HCT116 (cell line): ENCODE measurements at regions not wholly inside any gene's neighbourhood (a gene's known extent, or its start where the extent isn't known, plus 50 kb on each side); places are given as distances from the start of the nearest gene placed in this dataset.

Experiments used
- ATAC-seq: fragments of 200-7000 bp; cut with Tn5 transposase; 2 replicates; pipeline ENCODE4 v1.9.1; 2020; ENCODE audit warnings: mild to moderate bottlenecking, moderate library complexity
- BruUV-seq: library from RNA; stranded (reverse); fragments of 400-500 nt; replicated peaks from 2 replicates; lab custom pipeline; 2021; lab: Mats Ljungman, UMichigan
- CTCF ChIA-PET: fragments of 300-600 bp; sonication (Branson Sonifier 250); formaldehyde crosslinking; loops from one replicate; lab custom pipeline; 2021; ENCODE audit warnings: antibody characterized with exemption; lab: Charles Lee
- POLR2A ChIA-PET: fragments of 300-600, 350-600 bp; sonication (Branson Sonifier 250); formaldehyde crosslinking; loops from one replicate; lab custom pipeline; 2021; ENCODE audit warnings: antibody characterized with exemption; lab: Charles Lee
- RAD21 ChIA-PET, 2 experiments: fragments of 300-600 bp; sonication (Branson Sonifier 250); formaldehyde crosslinking; loops; one replicate each; lab custom pipeline; 2023; ENCODE audit warnings: low total read pairs in 2 of 2; ENCODE audit not compliant: uncharacterized antibody in 2 of 2, unreplicated experiment in 2 of 2, low non-redundant PET in 1 of 2; lab: Charles Lee
- DNase-seq: peaks from one replicate; pipeline ENCODE4 v3.0.0-alpha.2; 2010; ENCODE audit warnings: low read depth, low spot score
- H2AFZ ChIP-seq: fragments of 200-600 bp; shearing (Covaris generic), sonication (generic); 2 replicates; pipeline ENCODE4 v1.6.1; 2017; ENCODE audit warnings: low read depth, mixed run types, mixed read lengths, antibody characterized with exemption, low read length; ENCODE audit not compliant: poor library complexity, severe bottlenecking
- H3K27ac ChIP-seq: 2 replicates; pipeline ENCODE4 v1.5.1; 2012; ENCODE audit warnings: low read depth, low read length
- H3K27me3 ChIP-seq: fragments of 200-600 bp; sonication (generic); 2 replicates; pipeline ENCODE4 v1.6.1; 2016; ENCODE audit warnings: mixed run types, low read length, mixed read lengths; ENCODE audit not compliant: insufficient read depth
- H3K36me3 ChIP-seq, 2 experiments: fragments of 200-500 bp in 1 of 2; fragments of 200-600 bp in 1 of 2; sonication (Bioruptor generic) in 1 of 2; sonication (generic) in 1 of 2; 2 replicates each; pipeline versions ENCODE4 v1.5.1 to v1.6.1; 2014 to 2016; ENCODE audit warnings: low read length in 2 of 2, inconsistent platforms in 1 of 2, mixed read lengths in 1 of 2, mixed run types in 1 of 2; ENCODE audit not compliant: insufficient read depth in 2 of 2, control insufficient read depth in 1 of 2
- H3K4me1 ChIP-seq, 2 experiments: fragments of 200-600 bp in 1 of 2; sonication (generic) in 1 of 2; 2 replicates each; pipeline versions ENCODE4 v1.5.1 to v1.6.1; 2012 to 2017; ENCODE audit warnings: low read length in 2 of 2, inconsistent platforms in 1 of 2, mild to moderate bottlenecking in 1 of 2, mixed read lengths in 1 of 2, mixed run types in 1 of 2, moderate library complexity in 1 of 2; ENCODE audit not compliant: insufficient read depth in 2 of 2, control insufficient read depth in 1 of 2
- H3K4me2 ChIP-seq: fragments of 200-600 bp; sonication (generic); 2 replicates; pipeline ENCODE4 v1.6.1; 2017; ENCODE audit warnings: mixed run types, low read length, mixed read lengths
- H3K4me3 ChIP-seq, 2 experiments: fragments of 200-600 bp in 1 of 2; sonication (generic) in 1 of 2; replicated peaks in 1 of 2; 2 replicates each; pipeline ENCODE4 v1.5.1; 2011 to 2016; ENCODE audit warnings: low read length in 2 of 2, control low read depth in 1 of 2, low read depth in 1 of 2, mild to moderate bottlenecking in 1 of 2, mixed read lengths in 1 of 2, mixed run types in 1 of 2
- H3K79me2 ChIP-seq: fragments of 200-600 bp; sonication (generic); 2 replicates; pipeline ENCODE4 v1.6.1; 2017; ENCODE audit warnings: mild to moderate bottlenecking, mixed run types, low read length, moderate library complexity, mixed read lengths; ENCODE audit not compliant: insufficient read depth
- H3K9ac ChIP-seq: fragments of 200-600 bp; sonication (generic); 2 replicates; pipeline ENCODE4 v1.6.1; 2016; ENCODE audit warnings: low read length, mixed read lengths
- H3K9me2 ChIP-seq: fragments of 200-600 bp; sonication (generic), shearing (Covaris generic); 2 replicates; pipeline ENCODE4 v1.6.1; 2017; ENCODE audit warnings: mixed run types, mild to moderate bottlenecking, moderate library complexity; ENCODE audit not compliant: insufficient read depth
- H3K9me3 ChIP-seq, 2 experiments: fragments of 200-500 bp in 1 of 2; fragments of 200-600 bp in 1 of 2; sonication (Bioruptor generic) in 1 of 2; sonication (generic) in 1 of 2; 2 replicates each; pipeline ENCODE4 v1.6.1; 2014 to 2017; ENCODE audit warnings: low read length in 2 of 2, mixed read lengths in 2 of 2, inconsistent platforms in 1 of 2, low read depth in 1 of 2, mild to moderate bottlenecking in 1 of 2, mixed run types in 1 of 2, moderate library complexity in 1 of 2; ENCODE audit not compliant: control insufficient read depth in 1 of 2, insufficient read depth in 1 of 2
- H4K20me1 ChIP-seq: fragments of 200-600 bp; sonication (generic), shearing (Covaris generic); 2 replicates; pipeline ENCODE4 v1.6.1; 2017; ENCODE audit warnings: mixed run types, mild to moderate bottlenecking, moderate library complexity; ENCODE audit not compliant: insufficient read depth
- ATF3 ChIP-seq: IDR thresholded peaks from 2 replicates; pipeline ENCODE4 v1.6.1; 2012
- CBX3 ChIP-seq: IDR thresholded peaks from 2 replicates; pipeline ENCODE4 v1.6.1; 2012; ENCODE audit warnings: low read depth
- ELF1 ChIP-seq: IDR thresholded peaks from 2 replicates; pipeline ENCODE4 v1.6.1; 2012; ENCODE audit warnings: low read depth, borderline replicate concordance
- FOSL1 ChIP-seq: IDR thresholded peaks from 2 replicates; pipeline ENCODE4 v1.6.1; 2012; ENCODE audit warnings: low read depth
- JUND ChIP-seq: IDR thresholded peaks from 2 replicates; pipeline ENCODE4 v1.6.1; 2012
- POLR2A ChIP-seq: IDR thresholded peaks from 2 replicates; pipeline ENCODE4 v1.7.0; 2011; ENCODE audit warnings: borderline replicate concordance; ENCODE audit not compliant: insufficient read depth, insufficient read length; ENCODE audit errors: extremely low read depth
- REST ChIP-seq: IDR thresholded peaks from 2 replicates; pipeline ENCODE4 v1.6.1; 2012; ENCODE audit warnings: low read depth
- SP1 ChIP-seq: IDR thresholded peaks from 2 replicates; pipeline ENCODE4 v1.6.1; 2012; ENCODE audit warnings: low read depth
- YY1 ChIP-seq: IDR thresholded peaks from 2 replicates; pipeline ENCODE4 v1.6.1; 2011; ENCODE audit warnings: low read length, low read depth, moderate library complexity, mild to moderate bottlenecking; ENCODE audit not compliant: insufficient replicate concordance; ENCODE audit errors: extremely low read depth
- intact Hi-C: fragments of 100-400 bp; cut with micrococcal nuclease; formaldehyde crosslinking; loops from 2 replicates; pipeline ENCODE4 v1.10.0; 2022

- Histone ChIP-seq H3K9me2 (no peaks in the 10 kb centered on the region), H3K4me2 (no peak overlapping the region), H4K20me1 (no peaks in the 10 kb centered on the region), H3K9me3 (no peaks in the 10 kb centered on the region), H3K27ac (no peak overlapping the region), H2AFZ (no peak overlapping the region), H3K4me1 (no peaks in the 10 kb centered on the region), H3K36me3 (no peaks in the 10 kb centered on the region), H3K79me2 (no peaks in the 10 kb centered on the region), H3K4me3 (no peak overlapping the region), H3K9ac (no peak overlapping the region), H3K27me3 (no peaks in the 10 kb centered on the region)
- TF ChIP-seq CBX3 (no peak), SP1 (no peak), JUND (no peak), REST (no peak), YY1 (no peak), ATF3 (no peak), FOSL1 (no peak)
- ChIA-PET CTCF (no interaction called here), RAD21 (no interaction called here), POLR2A (no interaction called here)
- ATAC-seq, result no peak
- no peak for DNase-seq
- no TSS peak for BruUV-seq
- intact Hi-C loops, result no loop called here
Observed at GRCh38 chr4:104593019-104593418, 98.3 kb upstream of the CXXC4 start.

- H3K4me3 ChIP-seq, result no peak overlapping the region
- RAD21 ChIA-PET, result no interaction called here
- H3K27ac ChIP-seq, result no peak overlapping the region
- ATAC-seq (no peak), DNase-seq (no peak)
- no TSS peak for BruUV-seq
- H3K27me3 ChIP-seq, result no peaks in the 10 kb centered on the region
- H3K4me2 ChIP-seq, result no peak overlapping the region
- H3K79me2 ChIP-seq, result no peaks in the 10 kb centered on the region
- POLR2A ChIA-PET, result no interaction called here
- no peaks in the 10 kb centered on the region for H3K4me1 ChIP-seq
- H2AFZ ChIP-seq, result no peak overlapping the region
- no peaks in the 10 kb centered on the region for H3K36me3 ChIP-seq
- intact Hi-C loops, result no loop called here
- H4K20me1 ChIP-seq, result no peaks in the 10 kb centered on the region
- no peaks in the 10 kb centered on the region for H3K9me3 ChIP-seq
- no peak for TF ChIP-seq ELF1
- TF ChIP-seq JUND, result no peak
- no peak for TF ChIP-seq POLR2A
- TF ChIP-seq SP1, result no peak
- no peak overlapping the region for H3K9ac ChIP-seq
- CTCF ChIA-PET, result no interaction called here
- H3K9me2 ChIP-seq, result no peaks in the 10 kb centered on the region
Observed at GRCh38 chr4:104596189-104596588, 101.5 kb upstream of the CXXC4 start.
